ENCODE measurements at regions not wholly inside any gene's neighbourhood (a gene's known extent, or its start where the extent isn't known, plus 50 kb on each side); places are given as distances from the start of the nearest gene placed in this dataset.

GRCh38 chr5:167766957-167767356 is 524.5 kb upstream of the WWC1 start:
- Histone ChIP-seq H3K27me3 (ENCODE audit: control insufficient read depth in 2 of 2, insufficient read depth in 2 of 2, low read length in 2 of 2) (no peaks in the 10 kb centered on the region), H3K36me3 (replicated peaks in 1 of 2; ENCODE audit: control insufficient read depth in 1 of 2, insufficient read depth in 2 of 2, low read length in 2 of 2) (no peaks in the 10 kb centered on the region), H3K27ac (ENCODE audit: low read depth in 1 of 2, low read length in 2 of 2) (no peak overlapping the region), H3K9me3 (replicated peaks in 1 of 2; ENCODE audit: control insufficient read depth in 1 of 2, insufficient read depth in 1 of 2, low read length in 2 of 2) (no peaks in the 10 kb centered on the region), H2AFZ (ENCODE audit: insufficient read depth, low read depth, low read length, poor library complexity, severe bottlenecking) (no peak overlapping the region), H3K79me2 (ENCODE audit: insufficient read depth, low read length) (no peaks in the 10 kb centered on the region), H3K9ac (ENCODE audit: insufficient read depth, low read length, poor library complexity, severe bottlenecking) (no peak overlapping the region), H4K20me1 (ENCODE audit: insufficient read depth, low read length) (no peaks in the 10 kb centered on the region), H3K4me1 (ENCODE audit: control insufficient read depth in 1 of 2, insufficient read depth in 2 of 2, low read length in 2 of 2) (no peaks in the 10 kb centered on the region), H3K4me2 (replicated peaks; ENCODE audit: extremely low read depth, low read length, poor library complexity, severe bottlenecking) (no peak overlapping the region), H3K4me3 (replicated peaks in 1 of 3; ENCODE audit: low read depth in 2 of 3, low read length in 3 of 3) (no peak overlapping the region)
- H3K4me3 Mint-ChIP-seq = no peak overlapping the region
- H3K36me3 Mint-ChIP-seq = no peaks in the 10 kb centered on the region
- H3K27ac Mint-ChIP-seq = no peak overlapping the region
- intact Hi-C loops (cut with micrococcal nuclease) = no loop called here
- DNase-seq = no peak
- no peaks in the 10 kb centered on the region for H3K4me1 Mint-ChIP-seq
- H3K27me3 Mint-ChIP-seq (ENCODE audit: low read depth in 3 of 3) = peaks cover 8 to 9% (median 9%) of the 10 kb centered on the region in 3 donors
- peaks cover 0 to 4% (median 0%) of the 10 kb centered on the region in 7 donors for H3K9me3 Mint-ChIP-seq
- WGBS (ENCODE audit: insufficient coverage) = no CpG with 5 or more reads among the region's 2 CpGs
- no peak for TF ChIP-seq CTCF (IDR thresholded peaks at IDR 0.05)

GRCh38 chr5:167767795-167768194 is 523.6 kb upstream of the WWC1 start:
- H4K20me1 ChIP-seq (ENCODE audit: insufficient read depth, low read length) = no peaks in the 10 kb centered on the region
- no peaks in the 10 kb centered on the region for H3K4me1 Mint-ChIP-seq
- no peaks in the 10 kb centered on the region for H3K9me3 ChIP-seq (replicated peaks in 1 of 2; ENCODE audit: control insufficient read depth in 1 of 2, insufficient read depth in 1 of 2, low read length in 2 of 2)
- no peak overlapping the region for H3K4me3 ChIP-seq (replicated peaks in 1 of 3; ENCODE audit: low read depth in 2 of 3, low read length in 3 of 3)
- no peak overlapping the region for H3K4me2 ChIP-seq (replicated peaks; ENCODE audit: extremely low read depth, low read length, poor library complexity, severe bottlenecking)
- H3K36me3 Mint-ChIP-seq = no peaks in the 10 kb centered on the region
- peak overlapping the region in 1 of 2 donors; percentile 7 for H3K4me3 Mint-ChIP-seq
- no peaks in the 10 kb centered on the region for H3K79me2 ChIP-seq (ENCODE audit: insufficient read depth, low read length)
- H3K27me3 ChIP-seq (ENCODE audit: control insufficient read depth in 2 of 2, insufficient read depth in 2 of 2, low read length in 2 of 2) = no peaks in the 10 kb centered on the region
- intact Hi-C loops (cut with micrococcal nuclease) = no loop called here
- H3K27ac Mint-ChIP-seq = no peak overlapping the region
- peaks cover 8 to 9% (median 9%) of the 10 kb centered on the region in 3 donors for H3K27me3 Mint-ChIP-seq (ENCODE audit: low read depth in 3 of 3)
- H2AFZ ChIP-seq (ENCODE audit: insufficient read depth, low read depth, low read length, poor library complexity, severe bottlenecking) = no peak overlapping the region
- H3K27ac ChIP-seq (ENCODE audit: low read depth in 1 of 2, low read length in 2 of 2) = no peak overlapping the region
- TF ChIP-seq CTCF (IDR thresholded peaks at IDR 0.05) = no peak
- H3K9ac ChIP-seq (ENCODE audit: insufficient read depth, low read length, poor library complexity, severe bottlenecking) = no peak overlapping the region
- 60% methylated on average over 1 of the region's 4 CpGs for WGBS (ENCODE audit: insufficient coverage)
- H3K9me3 Mint-ChIP-seq = peaks cover 0 to 4% (median 0%) of the 10 kb centered on the region in 7 donors
- no peak for DNase-seq
- no peaks in the 10 kb centered on the region for H3K4me1 ChIP-seq (ENCODE audit: control insufficient read depth in 1 of 2, insufficient read depth in 2 of 2, low read length in 2 of 2)
- no peaks in the 10 kb centered on the region for H3K36me3 ChIP-seq (replicated peaks in 1 of 2; ENCODE audit: control insufficient read depth in 1 of 2, insufficient read depth in 2 of 2, low read length in 2 of 2)

All from CD14-positive monocyte (primary cell).